H1 (cell line): ENCODE measurements at regions not wholly inside any gene's neighbourhood (a gene's known extent, or its start where the extent isn't known, plus 50 kb on each side); places are given as distances from the start of the nearest gene placed in this dataset.

Experiments used
- ASH2L ChIP-seq: fragments of 200-600, 300-600 bp; sonication (generic); IDR thresholded peaks from one replicate; pipeline ENCODE4 v1.7.1; 2017; ENCODE audit warnings: low read length
- CHD7 ChIP-seq: fragments of 300-600 bp; sonication (generic); IDR thresholded peaks from 2 replicates; pipeline ENCODE4 v1.7.1; 2012; ENCODE audit warnings: low read length, moderate library complexity, mild to moderate bottlenecking, inconsistent platforms; ENCODE audit not compliant: insufficient replicate concordance
- CTCF ChIP-seq, 3 experiments: IDR thresholded peaks; 1 replicate in 2 of 3; 2 replicates in 1 of 3; pipeline versions ENCODE4 v1.5.1 to v1.6.1; 2011; ENCODE audit warnings: low read length in 3 of 3, mild to moderate bottlenecking in 3 of 3, inconsistent platforms in 2 of 3, low read depth in 1 of 3, moderate library complexity in 1 of 3; ENCODE audit not compliant: insufficient read depth in 1 of 3; ENCODE audit errors: control extremely low read depth in 1 of 3
- E2F6 ChIP-seq: IDR thresholded peaks from 2 replicates; pipeline ENCODE4 v1.6.1; 2012; ENCODE audit warnings: inconsistent platforms
- HDAC2 ChIP-seq, 2 experiments: fragments of 300-600 bp in 1 of 2; sonication (generic) in 1 of 2; IDR thresholded peaks; 2 replicates each; pipeline ENCODE4 v1.6.1; 2011 to 2012; ENCODE audit warnings: low read depth in 2 of 2, low read length in 2 of 2, mild to moderate bottlenecking in 2 of 2, moderate library complexity in 2 of 2, borderline replicate concordance in 1 of 2, inconsistent platforms in 1 of 2
- JUND ChIP-seq: IDR thresholded peaks from 2 replicates; pipeline ENCODE4 v1.6.1; 2011; ENCODE audit warnings: mild to moderate bottlenecking, improper control_type of control experiment, low read length
- RNF2 ChIP-seq: fragments of 200-900, 300-1000 bp; sonication (generic); IDR thresholded peaks from 2 replicates; pipeline ENCODE4 v1.7.1; 2016; ENCODE audit warnings: borderline replicate concordance, low read depth, mild to moderate bottlenecking, antibody characterized with exemption, low read length; ENCODE audit not compliant: poor library complexity, severe bottlenecking; ENCODE audit errors: missing control alignments
- SRF ChIP-seq: IDR thresholded peaks from 2 replicates; pipeline ENCODE4 v1.6.1; 2011; ENCODE audit warnings: mild to moderate bottlenecking, low read depth, low read length, moderate library complexity

GRCh38 chr10:60531006-60531405 lies 141.3 kb upstream of the ANK3 start (continued):
- TF ChIP-seq CHD7 = no peak
- TF ChIP-seq HDAC2 (IDR thresholded peaks at IDR 0.05; ENCODE audit: borderline replicate concordance in 1 of 2, low read depth in 2 of 2, low read length in 2 of 2) = no peak
- no peak for TF ChIP-seq SRF
- TF ChIP-seq E2F6 = no peak
- no peak for TF ChIP-seq RNF2
- TF ChIP-seq JUND = no peak
- no peak for TF ChIP-seq CTCF (IDR thresholded peaks at IDR 0.05; ENCODE audit: control extremely low read depth in 1 of 3, insufficient read depth in 1 of 3, low read depth in 1 of 3, low read length in 3 of 3)
- TF ChIP-seq ASH2L = no peak
